KMS-11 (cell line): ENCODE measurements at regions not wholly inside any gene's neighbourhood (a gene's known extent, or its start where the extent isn't known, plus 50 kb on each side); places are given as distances from the start of the nearest gene placed in this dataset.

Experiments
- H2AFZ ChIP-seq: fragments of 200-600 bp; sonication (generic); 2 replicates; pipeline ENCODE4 v1.6.1; 2016; ENCODE audit warnings: antibody characterized with exemption, mixed run types, low read depth
- H3K27ac ChIP-seq: fragments of 200-600 bp; sonication (generic); 2 replicates; pipeline ENCODE4 v1.6.1; 2016; ENCODE audit warnings: mild to moderate bottlenecking, mixed run types
- H3K27me3 ChIP-seq: fragments of 200-600 bp; sonication (generic); 2 replicates; pipeline ENCODE4 v1.6.1; 2017; ENCODE audit warnings: mild to moderate bottlenecking, low read depth, mixed run types, moderate library complexity; ENCODE audit not compliant: insufficient read depth
- H3K36me3 ChIP-seq: fragments of 200-600 bp; sonication (generic); 2 replicates; pipeline ENCODE4 v1.6.1; 2017; ENCODE audit warnings: mild to moderate bottlenecking, mixed run types; ENCODE audit not compliant: insufficient read depth
- H3K4me1 ChIP-seq: fragments of 200-600 bp; sonication (generic); 2 replicates; pipeline ENCODE4 v1.6.1; 2016; ENCODE audit warnings: mild to moderate bottlenecking, low read depth, mixed run types; ENCODE audit not compliant: poor library complexity, severe bottlenecking
- H3K4me2 ChIP-seq: fragments of 200-600 bp; sonication (generic); 2 replicates; pipeline ENCODE4 v1.7.0; 2016; ENCODE audit warnings: mild to moderate bottlenecking, mixed run types
- H3K4me3 ChIP-seq: fragments of 200-600 bp; sonication (generic); IDR thresholded peaks from 2 replicates; pipeline ENCODE4 v1.6.1; 2017; ENCODE audit warnings: low read depth, low read length, mixed read lengths; ENCODE audit not compliant: insufficient read depth
- H3K79me2 ChIP-seq: fragments of 200-600 bp; sonication (generic); 2 replicates; pipeline ENCODE4 v1.6.1; 2016; ENCODE audit warnings: low read depth, mixed run types; ENCODE audit not compliant: insufficient read depth
- H3K9ac ChIP-seq: fragments of 200-600 bp; sonication (generic); 2 replicates; pipeline ENCODE4 v1.6.1; 2016; ENCODE audit warnings: mild to moderate bottlenecking, mixed run types
- H4K20me1 ChIP-seq: fragments of 200-600 bp; sonication (generic); 2 replicates; pipeline ENCODE4 v1.6.1; 2016; ENCODE audit warnings: mild to moderate bottlenecking, mixed run types; ENCODE audit not compliant: insufficient read depth
- CTCF ChIP-seq: fragments of 200-600 bp; sonication (generic); conservative IDR thresholded peaks from 2 replicates; pipeline ENCODE4 v1.6.1; 2017; ENCODE audit warnings: low read depth, mild to moderate bottlenecking, antibody characterized with exemption, low read length, moderate library complexity, mixed read lengths

GRCh38 chr15:61681038-61681418 is 379.2 kb downstream of the VPS13C start:
- Histone ChIP-seq H2AFZ (no peak overlapping the region), H3K27me3 (no peaks in the 10 kb centered on the region), H3K9ac (no peak overlapping the region), H3K4me3 (no peak overlapping the region), H3K36me3 (no peaks in the 10 kb centered on the region), H3K4me1 (no peaks in the 10 kb centered on the region), H3K79me2 (no peaks in the 10 kb centered on the region), H4K20me1 (no peaks in the 10 kb centered on the region), H3K4me2 (no peak overlapping the region), H3K27ac (no peak overlapping the region)
- TF ChIP-seq CTCF, result no peak

DNA sequence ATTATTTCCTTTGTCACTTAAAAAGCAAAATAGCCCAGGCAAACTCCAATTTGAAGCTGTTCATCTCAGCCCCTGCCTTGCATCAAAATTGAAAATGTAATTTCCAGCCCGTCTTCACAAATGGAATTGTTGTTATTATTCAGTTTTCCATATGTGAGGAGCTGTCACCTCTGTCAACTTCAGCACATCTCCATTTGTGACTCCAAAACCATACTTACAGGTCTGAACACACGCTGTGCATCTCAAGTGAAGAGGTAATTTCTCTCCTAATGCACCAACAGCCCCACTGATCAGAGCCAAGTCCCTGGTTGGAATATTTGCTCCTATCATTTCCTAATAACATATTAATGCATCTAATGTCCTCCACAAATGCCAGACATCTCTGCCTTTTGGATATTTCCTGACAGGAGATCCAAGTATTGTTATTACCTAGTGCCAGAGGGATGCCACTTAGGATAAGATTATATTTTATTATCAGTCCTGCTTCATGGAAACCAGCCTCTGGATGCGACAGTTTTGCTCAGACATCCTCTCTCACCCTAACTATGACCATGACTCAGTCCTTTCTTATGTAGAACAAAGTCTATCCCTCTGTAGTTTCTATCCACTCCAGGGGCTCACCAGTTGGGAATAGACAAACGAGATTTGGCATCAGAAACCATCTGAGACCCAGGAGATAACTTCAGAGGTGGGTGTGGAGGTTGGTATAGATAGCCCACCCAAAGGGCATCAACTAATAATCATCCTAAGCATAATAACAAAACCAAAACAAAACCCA is 379.8 kb downstream of the VPS13C start:
- Histone ChIP-seq H3K4me2 (no peak overlapping the region), H3K9ac (no peak overlapping the region), H3K4me3 (no peak overlapping the region), H4K20me1 (no peaks in the 10 kb centered on the region), H3K27ac (no peak overlapping the region), H2AFZ (no peak overlapping the region), H3K36me3 (no peaks in the 10 kb centered on the region), H3K4me1 (no peaks in the 10 kb centered on the region), H3K79me2 (no peaks in the 10 kb centered on the region), H3K27me3 (no peaks in the 10 kb centered on the region)
- TF ChIP-seq CTCF, result no peak

GRCh38 chr15:61671736-61672135 is 388.5 kb downstream of the VPS13C start:
- no peak for TF ChIP-seq CTCF
- no peak overlapping the region for H3K27ac ChIP-seq

GRCh38 chr15:61668444-61668843 is 391.8 kb downstream of the VPS13C start:
- no peaks in the 10 kb centered on the region for H4K20me1 ChIP-seq
- no peak for TF ChIP-seq CTCF
- H3K4me1 ChIP-seq, result no peaks in the 10 kb centered on the region
- H3K4me3 ChIP-seq, result no peak overlapping the region
- no peaks in the 10 kb centered on the region for H3K36me3 ChIP-seq
- H3K9ac ChIP-seq, result no peak overlapping the region
- H3K4me2 ChIP-seq, result no peak overlapping the region
- H3K27ac ChIP-seq, result no peak overlapping the region
- H3K27me3 ChIP-seq, result no peaks in the 10 kb centered on the region
- H3K79me2 ChIP-seq, result no peaks in the 10 kb centered on the region
- no peak overlapping the region for H2AFZ ChIP-seq

More at GRCh38 chr15:61671736-61672135, 388.5 kb downstream of the VPS13C start:
- Histone ChIP-seq H3K9ac (no peak overlapping the region), H3K79me2 (no peaks in the 10 kb centered on the region), H3K36me3 (no peaks in the 10 kb centered on the region), H3K4me1 (no peaks in the 10 kb centered on the region), H3K4me2 (no peak overlapping the region), H3K27me3 (no peaks in the 10 kb centered on the region), H3K4me3 (no peak overlapping the region), H4K20me1 (no peaks in the 10 kb centered on the region), H2AFZ (no peak overlapping the region)
